GM06990 (cell line): ENCODE measurements at regions not wholly inside any gene's neighbourhood (a gene's known extent, or its start where the extent isn't known, plus 50 kb on each side); places are given as distances from the start of the nearest gene placed in this dataset.

Source experiments
- DNase-seq: peaks from one replicate; pipeline ENCODE4 v3.0.0-alpha.2; 2011; ENCODE audit not compliant: insufficient read length; ENCODE audit errors: extremely low read depth
- H3K27me3 ChIP-seq: replicated peaks from 2 replicates; pipeline ENCODE4 v1.6.0; 2011; ENCODE audit warnings: low read length; ENCODE audit not compliant: control insufficient read depth, insufficient read depth
- H3K36me3 ChIP-seq: 2 replicates; pipeline ENCODE4 v1.5.1; 2011; ENCODE audit warnings: low read length; ENCODE audit not compliant: control insufficient read depth, insufficient read depth
- H3K4me3 ChIP-seq: replicated peaks from 2 replicates; pipeline ENCODE4 v1.5.1; 2011; ENCODE audit warnings: low read depth, mild to moderate bottlenecking, control low read depth, low read length
- CTCF ChIP-seq: IDR thresholded peaks from 2 replicates; pipeline ENCODE4 v1.5.1; 2011; ENCODE audit warnings: low read length, control low read depth, mild to moderate bottlenecking, inconsistent platforms; ENCODE audit not compliant: insufficient read depth, poor library complexity, severe bottlenecking

GRCh38 chr12:93016752-93017350 is 87.8 kb upstream of the EEA1 start:
- no peak for TF ChIP-seq CTCF
- H3K27me3 ChIP-seq, result no peaks in the 10 kb centered on the region
- H3K36me3 ChIP-seq, result no peaks in the 10 kb centered on the region
- DNase-seq, result no peak
- H3K4me3 ChIP-seq, result no peak overlapping the region

- no peak for TF ChIP-seq CTCF
- DNase-seq, result no peak
- Histone ChIP-seq H3K27me3 (no peaks in the 10 kb centered on the region), H3K4me3 (no peak overlapping the region), H3K36me3 (no peaks in the 10 kb centered on the region)
Observed at GRCh38 chr12:93018610-93019009, 89.5 kb upstream of the EEA1 start.

GRCh38 chr12:93019212-93019927 is 90.3 kb upstream of the EEA1 start:
- H3K4me3 ChIP-seq, result no peak overlapping the region
- no peak for TF ChIP-seq CTCF
- DNase-seq, result no peak
- H3K36me3 ChIP-seq, result no peaks in the 10 kb centered on the region
- no peaks in the 10 kb centered on the region for H3K27me3 ChIP-seq

GRCh38 chr12:93019975-93020630 is 91.0 kb upstream of the EEA1 start:
- no peak for DNase-seq
- Histone ChIP-seq H3K4me3 (no peak overlapping the region), H3K27me3 (no peaks in the 10 kb centered on the region), H3K36me3 (no peaks in the 10 kb centered on the region)
- TF ChIP-seq CTCF, result no peak

- no peak for DNase-seq
- no peak overlapping the region for H3K4me3 ChIP-seq
- no peaks in the 10 kb centered on the region for H3K36me3 ChIP-seq
Observed at GRCh38 chr12:93020631-93021597, 91.8 kb upstream of the EEA1 start.

More at GRCh38 chr12:93020631-93021597, 91.8 kb upstream of the EEA1 start:
- TF ChIP-seq CTCF, result no peak
- H3K27me3 ChIP-seq, result no peaks in the 10 kb centered on the region
